ENCODE measurements at regions not wholly inside any gene's neighbourhood (a gene's known extent, or its start where the extent isn't known, plus 50 kb on each side); places are given as distances from the start of the nearest gene placed in this dataset.

- ChIA-PET POLR2A (no interaction called here), CTCF (ENCODE audit: low intra/inter-chr PET ratio) (no interaction called here)
- Histone ChIP-seq H3K9ac (ENCODE audit: insufficient read depth in 1 of 2, low read depth in 2 of 2, low read length in 2 of 2) (no peak overlapping the region), H3K27me3 (ENCODE audit: control insufficient read depth in 2 of 2, insufficient read depth in 2 of 2, low read length in 2 of 2) (peaks cover 0 to 9% of the 10 kb centered on the region in 2 experiments; a peak in 2 of 5 replicates), H4K20me1 (replicated peaks; ENCODE audit: control insufficient read depth, insufficient read depth, low read length) (no peaks in the 10 kb centered on the region), H3K9me3 (replicated peaks; ENCODE audit: control insufficient read depth, insufficient read depth, low read depth, low read length) (no peaks in the 10 kb centered on the region), H3K27ac (ENCODE audit: extremely low read depth, low read depth, low read length) (no peak overlapping the region), H3K4me1 (replicated peaks in 1 of 2; ENCODE audit: control insufficient read depth in 2 of 2, insufficient read depth in 2 of 2, low read length in 2 of 2) (no peaks in the 10 kb centered on the region), H3K4me2 (ENCODE audit: insufficient read depth, low read length) (no peak overlapping the region), H2AFZ (ENCODE audit: low read depth, low read length) (no peak overlapping the region), H3K9me1 (ENCODE audit: control insufficient read depth, insufficient read depth, low read length) (no peaks in the 10 kb centered on the region), H3K36me3 (ENCODE audit: control insufficient read depth, insufficient read depth, low read length) (no peaks in the 10 kb centered on the region), H3K4me3 (no peak overlapping the region), H3K79me2 (ENCODE audit: control insufficient read depth, insufficient read depth, low read length) (no peaks in the 10 kb centered on the region)
- intact Hi-C loops (cut with micrococcal nuclease): no loop called here
- no peak for FAIRE-seq
- in situ Hi-C loops (cut with MboI): no loop called here
- DNase-seq (ENCODE audit: extremely low read depth in 1 of 4, low spot score in 3 of 4): no peak
- BruUV-seq (replicated peaks): no TSS peak
- no peak for ATAC-seq
- 8% methylated on average over 2 of the region's 2 CpGs for WGBS (ENCODE audit: insufficient coverage, low coverage, missing lambda C conversion rate)
- TF ChIP-seq ZNF347 (CRISPR knock-in tag; IDR thresholded peaks at IDR 0.05; ENCODE audit: low read depth): no peak
- no peak for TF ChIP-seq ZNF609 (CRISPR knock-in tag; IDR thresholded peaks at IDR 0.05; ENCODE audit: borderline replicate concordance)
- no peak for TF ChIP-seq CBFA2T3 (IDR thresholded peaks at IDR 0.05)
- no peak for TF ChIP-seq MCM7 (IDR thresholded peaks at IDR 0.05)
- no peak for TF ChIP-seq STAG1 (CRISPR knock-in tag; IDR thresholded peaks at IDR 0.05; ENCODE audit: borderline replicate concordance)
- TF ChIP-seq KLF13 (tag; IDR thresholded peaks at IDR 0.05; ENCODE audit: borderline replicate concordance, low read depth): no peak
- no peak for TF ChIP-seq DMBX1 (CRISPR knock-in tag; IDR thresholded peaks at IDR 0.05; ENCODE audit: borderline replicate concordance)
- TF ChIP-seq, protein P1, sequence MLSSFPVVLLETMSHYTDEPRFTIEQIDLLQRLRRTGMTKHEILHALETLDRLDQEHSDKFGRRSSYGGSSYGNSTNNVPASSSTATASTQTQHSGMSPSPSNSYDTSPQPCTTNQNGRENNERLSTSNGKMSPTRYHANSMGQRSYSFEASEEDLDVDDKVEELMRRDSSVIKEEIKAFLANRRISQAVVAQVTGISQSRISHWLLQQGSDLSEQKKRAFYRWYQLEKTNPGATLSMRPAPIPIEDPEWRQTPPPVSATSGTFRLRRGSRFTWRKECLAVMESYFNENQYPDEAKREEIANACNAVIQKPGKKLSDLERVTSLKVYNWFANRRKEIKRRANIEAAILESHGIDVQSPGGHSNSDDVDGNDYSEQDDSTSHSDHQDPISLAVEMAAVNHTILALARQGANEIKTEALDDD (IDR thresholded peaks at IDR 0.05): no peak
- no peak for TF ChIP-seq FUS (optimal IDR thresholded peaks at IDR 0.05; ENCODE audit: low read depth, low read length)
- TF ChIP-seq TRIM25 (IDR thresholded peaks at IDR 0.05; ENCODE audit: borderline replicate concordance): no peak
- no peak for TF ChIP-seq TAF9B (IDR thresholded peaks at IDR 0.05; ENCODE audit: partially characterized antibody)
- no peak for TF ChIP-seq ZNF695 (CRISPR knock-in tag; IDR thresholded peaks at IDR 0.05)
- TF ChIP-seq GTF2F1 (IDR thresholded peaks at IDR 0.05; ENCODE audit: low read depth, low read length): no peak
- no peak for TF ChIP-seq TEAD2 (tag; IDR thresholded peaks at IDR 0.05)
- TF ChIP-seq, protein P2, sequence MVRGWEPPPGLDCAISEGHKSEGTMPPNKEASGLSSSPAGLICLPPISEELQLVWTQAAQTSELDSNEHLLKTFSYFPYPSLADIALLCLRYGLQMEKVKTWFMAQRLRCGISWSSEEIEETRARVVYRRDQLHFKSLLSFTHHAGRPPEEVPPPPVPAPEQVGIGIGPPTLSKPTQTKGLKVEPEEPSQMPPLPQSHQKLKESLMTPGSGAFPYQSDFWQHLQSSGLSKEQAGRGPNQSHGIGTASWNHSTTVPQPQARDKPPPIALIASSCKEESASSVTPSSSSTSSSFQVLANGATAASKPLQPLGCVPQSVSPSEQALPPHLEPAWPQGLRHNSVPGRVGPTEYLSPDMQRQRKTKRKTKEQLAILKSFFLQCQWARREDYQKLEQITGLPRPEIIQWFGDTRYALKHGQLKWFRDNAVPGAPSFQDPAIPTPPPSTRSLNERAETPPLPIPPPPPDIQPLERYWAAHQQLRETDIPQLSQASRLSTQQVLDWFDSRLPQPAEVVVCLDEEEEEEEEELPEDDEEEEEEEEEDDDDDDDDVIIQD (CRISPR knock-in tag; IDR thresholded peaks at IDR 0.05): no peak
Measured at GRCh38 chr10:4212111-4212630, 427.2 kb upstream of the KLF6 start.

Data from K562 (cell line).